ENCODE measurements at regions not wholly inside any gene's neighbourhood (a gene's known extent, or its start where the extent isn't known, plus 50 kb on each side); places are given as distances from the start of the nearest gene placed in this dataset.

DNA sequence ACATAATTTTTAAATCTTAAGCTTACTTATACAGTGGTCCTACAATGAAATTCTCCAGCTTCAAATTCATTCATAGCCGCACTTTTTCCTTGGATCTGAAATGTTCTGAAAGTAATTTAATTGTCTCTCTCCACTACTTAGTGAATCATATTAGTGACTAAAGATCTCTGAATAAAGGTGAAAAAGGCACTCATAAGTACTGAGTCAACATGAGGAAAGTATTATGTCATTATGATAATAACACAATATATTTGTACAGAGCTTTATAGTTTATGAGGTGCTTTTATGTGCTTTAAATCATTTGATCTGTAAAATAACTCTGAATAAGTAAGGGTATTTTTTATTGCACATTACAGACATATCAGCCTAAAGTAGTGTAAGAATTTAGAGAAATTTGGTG is 628.2 kb upstream of the SLITRK5 start:
- no peak for DNase-seq (ENCODE audit: low spot score)
- TF ChIP-seq, protein P1, sequence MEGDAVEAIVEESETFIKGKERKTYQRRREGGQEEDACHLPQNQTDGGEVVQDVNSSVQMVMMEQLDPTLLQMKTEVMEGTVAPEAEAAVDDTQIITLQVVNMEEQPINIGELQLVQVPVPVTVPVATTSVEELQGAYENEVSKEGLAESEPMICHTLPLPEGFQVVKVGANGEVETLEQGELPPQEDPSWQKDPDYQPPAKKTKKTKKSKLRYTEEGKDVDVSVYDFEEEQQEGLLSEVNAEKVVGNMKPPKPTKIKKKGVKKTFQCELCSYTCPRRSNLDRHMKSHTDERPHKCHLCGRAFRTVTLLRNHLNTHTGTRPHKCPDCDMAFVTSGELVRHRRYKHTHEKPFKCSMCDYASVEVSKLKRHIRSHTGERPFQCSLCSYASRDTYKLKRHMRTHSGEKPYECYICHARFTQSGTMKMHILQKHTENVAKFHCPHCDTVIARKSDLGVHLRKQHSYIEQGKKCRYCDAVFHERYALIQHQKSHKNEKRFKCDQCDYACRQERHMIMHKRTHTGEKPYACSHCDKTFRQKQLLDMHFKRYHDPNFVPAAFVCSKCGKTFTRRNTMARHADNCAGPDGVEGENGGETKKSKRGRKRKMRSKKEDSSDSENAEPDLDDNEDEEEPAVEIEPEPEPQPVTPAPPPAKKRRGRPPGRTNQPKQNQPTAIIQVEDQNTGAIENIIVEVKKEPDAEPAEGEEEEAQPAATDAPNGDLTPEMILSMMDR (IDR thresholded peaks at IDR 0.05), result no peak
- H3K36me3 Mint-ChIP-seq (ENCODE audit: low read depth), result no peaks in the 10 kb centered on the region

GRCh38 chr13:87052731-87053130 is 618.4 kb upstream of the SLITRK5 start:
- Mint-ChIP-seq H3K9me3 (ENCODE audit: low read depth) (peaks cover 7% of the 10 kb centered on the region), H3K27me3 (ENCODE audit: low read depth) (no peaks in the 10 kb centered on the region), H3K4me1 (ENCODE audit: low read depth) (peaks cover 2% of the 10 kb centered on the region), H3K36me3 (ENCODE audit: low read depth) (no peaks in the 10 kb centered on the region), H3K4me3 (ENCODE audit: unreplicated experiment) (no peak overlapping the region), H3K27ac (ENCODE audit: unreplicated experiment) (no peak overlapping the region)
- TF ChIP-seq, protein P1 (IDR thresholded peaks at IDR 0.05), result no peak
- DNase-seq (ENCODE audit: low spot score), result no peak

More for the DNA sequence above, 628.2 kb upstream of the SLITRK5 start:
- H3K27me3 Mint-ChIP-seq (ENCODE audit: low read depth), result no peaks in the 10 kb centered on the region
- H3K9me3 Mint-ChIP-seq (ENCODE audit: low read depth), result peaks cover 14% of the 10 kb centered on the region
- H3K27ac Mint-ChIP-seq (ENCODE audit: unreplicated experiment), result no peak overlapping the region
- no peaks in the 10 kb centered on the region for H3K4me1 Mint-ChIP-seq (ENCODE audit: low read depth)
- no peak overlapping the region for H3K4me3 Mint-ChIP-seq (ENCODE audit: unreplicated experiment)

DNA sequence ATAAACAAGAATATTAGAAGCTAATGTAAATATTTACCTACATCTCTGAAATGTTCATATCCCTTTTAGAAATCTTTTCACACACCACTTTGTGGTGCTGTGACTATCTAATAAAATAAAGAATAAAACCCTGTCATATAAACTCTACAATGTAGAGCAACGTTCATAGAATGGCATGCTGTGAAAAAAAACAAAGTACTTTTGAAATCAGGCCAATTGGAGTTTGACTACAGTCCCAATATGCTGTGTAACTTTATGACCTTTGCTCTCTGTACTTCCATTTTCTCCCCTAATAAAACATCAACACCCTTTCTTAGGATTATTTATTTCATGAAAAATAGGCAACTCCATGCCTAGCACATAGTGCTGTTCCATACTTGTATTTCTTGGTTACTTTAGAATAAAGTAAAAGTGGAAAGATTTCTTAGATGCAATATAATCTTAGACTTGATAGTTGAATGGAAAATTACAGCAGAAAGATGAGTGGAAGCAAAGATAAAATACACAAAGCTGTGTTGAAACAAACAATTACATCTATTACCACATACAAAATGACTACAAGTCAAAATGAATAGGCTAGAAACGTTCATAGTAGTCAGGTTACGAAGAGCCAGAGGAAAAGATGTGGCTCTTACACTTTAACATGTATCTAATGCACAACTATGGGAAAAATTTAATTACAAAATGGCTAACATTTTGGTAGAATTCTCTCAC is 613.2 kb upstream of the SLITRK5 start:
- TF ChIP-seq, protein P1 (IDR thresholded peaks at IDR 0.05), result no peak
- peaks cover 5% of the 10 kb centered on the region for H3K9me3 Mint-ChIP-seq (ENCODE audit: low read depth)
- no peak overlapping the region for H3K4me3 Mint-ChIP-seq (ENCODE audit: unreplicated experiment)
- DNase-seq (ENCODE audit: low spot score), result no peak
- no peaks in the 10 kb centered on the region for H3K27me3 Mint-ChIP-seq (ENCODE audit: low read depth)
- H3K4me1 Mint-ChIP-seq (ENCODE audit: low read depth), result peaks cover 5% of the 10 kb centered on the region
- H3K36me3 Mint-ChIP-seq (ENCODE audit: low read depth), result no peaks in the 10 kb centered on the region
- H3K27ac Mint-ChIP-seq (ENCODE audit: unreplicated experiment), result no peak overlapping the region

DNA sequence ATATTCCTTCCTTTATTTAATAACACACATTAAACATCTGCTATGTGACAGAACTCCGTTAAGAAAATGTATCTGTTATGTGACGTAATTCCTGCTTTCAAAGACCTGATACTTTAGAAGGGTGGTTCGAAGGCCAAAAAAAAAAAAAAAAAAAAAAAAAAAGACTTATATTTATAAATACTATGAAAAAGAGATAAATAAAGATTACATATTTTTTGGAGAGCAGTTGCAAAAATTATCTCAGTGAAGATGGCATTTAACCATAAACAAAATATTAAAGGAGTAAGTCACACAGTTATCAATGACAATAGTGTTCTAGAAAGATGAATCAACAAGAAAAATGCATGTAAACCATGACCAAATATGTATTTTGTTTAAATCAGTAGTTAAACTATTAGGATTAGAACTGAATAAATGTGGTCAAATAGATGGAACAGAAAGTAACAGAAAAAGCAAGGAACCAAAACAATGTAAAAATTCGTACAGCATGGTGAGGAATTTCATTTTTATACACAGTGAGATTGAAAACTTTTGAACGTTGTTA is 612.3 kb upstream of the SLITRK5 start:
- TF ChIP-seq, protein P1 (IDR thresholded peaks at IDR 0.05), result no peak
- H3K36me3 Mint-ChIP-seq (ENCODE audit: low read depth), result no peaks in the 10 kb centered on the region
- no peak for DNase-seq (ENCODE audit: low spot score)

GRCh38 chr13:87078947-87079795 is 592.0 kb upstream of the SLITRK5 start:
- DNase-seq (ENCODE audit: low spot score), result peak; percentile 87
- Mint-ChIP-seq H3K9me3 (ENCODE audit: low read depth) (peaks cover 3% of the 10 kb centered on the region), H3K36me3 (ENCODE audit: low read depth) (no peaks in the 10 kb centered on the region), H3K4me1 (ENCODE audit: low read depth) (no peaks in the 10 kb centered on the region), H3K27me3 (ENCODE audit: low read depth) (no peaks in the 10 kb centered on the region), H3K4me3 (ENCODE audit: unreplicated experiment) (no peak overlapping the region), H3K27ac (ENCODE audit: unreplicated experiment) (no peak overlapping the region)
- TF ChIP-seq, protein P1 (IDR thresholded peaks at IDR 0.05), result no peak

More for the DNA sequence above, 612.3 kb upstream of the SLITRK5 start:
- Mint-ChIP-seq H3K4me3 (ENCODE audit: unreplicated experiment) (no peak overlapping the region), H3K9me3 (ENCODE audit: low read depth) (no peaks in the 10 kb centered on the region), H3K27me3 (ENCODE audit: low read depth) (no peaks in the 10 kb centered on the region), H3K27ac (ENCODE audit: unreplicated experiment) (no peak overlapping the region), H3K4me1 (ENCODE audit: low read depth) (peaks cover 5% of the 10 kb centered on the region)

All from chondrocyte (in vitro differentiated cells).